GM18499 (cell line): ENCODE measurements at regions not wholly inside any gene's neighbourhood (a gene's known extent, or its start where the extent isn't known, plus 50 kb on each side); places are given as distances from the start of the nearest gene placed in this dataset.

Experiments
- ATAC-seq: cut with Tn5 transposase; IDR thresholded peaks from one replicate; pipeline ENCODE4 v1.9.1; 2021; ENCODE audit warnings: moderate number of reproducible peaks; ENCODE audit not compliant: insufficient read depth, unreplicated experiment

DNA sequence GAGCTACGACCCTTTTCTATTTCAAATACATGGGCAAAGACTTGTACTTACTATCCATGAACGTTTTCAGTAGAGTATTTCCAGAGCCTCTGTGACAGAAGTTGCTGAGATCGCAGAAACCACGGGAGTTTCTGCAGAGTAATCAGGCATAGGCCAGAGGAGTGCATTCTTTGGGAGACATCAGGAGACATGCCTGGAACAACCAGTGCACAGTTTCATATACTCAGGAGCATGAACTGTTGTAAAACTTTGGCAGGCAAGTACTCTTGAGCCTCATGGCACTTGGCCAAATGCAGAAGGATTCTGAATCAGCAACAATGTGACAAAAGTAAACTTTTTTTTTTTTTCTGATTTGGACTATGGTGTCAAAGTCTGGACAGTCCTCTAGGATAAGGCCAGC is 307.1 kb downstream of the GRB14 start:
- ATAC-seq: no peak

DNA sequence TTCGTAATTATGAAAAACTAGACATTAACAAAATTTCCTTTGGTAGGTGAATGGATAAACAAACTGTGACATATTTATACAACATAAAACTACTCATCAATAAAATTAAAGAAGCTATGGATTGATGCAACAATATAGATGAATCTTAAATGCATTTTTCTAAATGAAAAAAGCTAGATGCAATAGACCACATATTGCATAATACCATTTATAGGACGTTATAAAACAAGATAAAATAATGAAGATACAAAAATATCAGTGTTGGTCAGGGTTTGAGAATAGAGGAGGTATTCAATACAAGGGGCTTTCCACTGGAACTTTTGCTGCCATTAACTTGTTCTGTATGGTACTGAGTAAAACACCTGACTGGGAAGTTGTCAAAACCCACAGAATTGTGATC is 314.4 kb downstream of the GRB14 start:
- no peak for ATAC-seq

DNA sequence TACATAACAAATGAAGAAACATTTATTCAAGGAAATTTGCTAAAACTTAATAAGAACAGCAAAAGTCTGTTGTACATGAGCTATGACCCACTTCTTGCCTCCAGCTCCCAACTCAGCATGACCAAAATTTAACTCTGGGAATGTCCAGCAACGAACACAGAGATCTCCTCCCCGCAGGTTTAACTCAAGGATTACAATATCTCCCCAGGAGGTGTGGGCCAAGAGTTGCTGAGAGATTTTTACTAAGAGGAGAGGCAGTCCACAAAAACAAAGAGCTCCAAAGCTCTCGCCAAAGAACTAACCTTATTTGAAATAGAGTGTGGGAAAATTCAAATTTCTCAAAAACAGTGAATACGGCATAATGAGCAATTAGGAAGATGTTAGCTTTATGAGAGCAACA is 318.5 kb downstream of the GRB14 start:
- no peak for ATAC-seq

- no peak for ATAC-seq
These were observed 333.0 kb downstream of the GRB14 start for GRCh38 chr2:164288235-164288634.

DNA sequence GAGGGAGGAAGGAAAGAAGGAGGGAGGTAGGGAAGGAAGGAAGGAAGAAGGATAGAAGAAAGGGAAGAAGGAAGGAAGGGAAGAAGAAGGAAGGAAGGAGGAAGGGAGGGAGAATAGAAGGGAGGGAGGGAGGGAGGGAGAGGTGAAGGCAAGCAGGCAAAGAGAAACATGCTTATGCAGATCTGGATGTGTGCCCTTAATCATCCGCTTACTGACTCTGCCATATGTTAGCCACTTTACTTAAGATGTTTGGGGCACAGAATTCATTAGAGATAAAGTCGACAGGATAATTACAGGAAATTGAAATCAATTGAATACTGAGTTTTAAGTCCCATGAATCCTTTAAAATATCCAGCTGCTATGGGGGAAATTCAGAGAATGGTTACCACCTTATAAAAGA is 334.2 kb downstream of the GRB14 start:
- no peak for ATAC-seq

DNA sequence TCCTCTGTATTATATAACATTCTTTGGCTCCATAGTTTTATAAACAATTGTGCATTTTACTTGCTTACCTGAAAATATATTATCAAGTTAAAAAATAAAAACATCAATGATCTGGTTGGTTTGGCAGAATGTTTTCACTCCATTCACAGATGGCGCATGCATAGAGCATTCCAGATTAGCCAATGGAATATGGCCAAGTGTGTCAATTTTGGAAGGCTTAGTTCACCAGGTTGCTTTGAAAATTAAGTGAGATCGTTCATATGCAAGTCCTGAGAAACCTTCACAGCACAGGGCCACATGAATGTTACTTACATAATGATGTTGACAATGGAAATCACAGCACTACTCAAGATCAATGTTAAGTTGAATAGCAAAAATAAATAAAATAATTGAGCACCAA is 335.7 kb downstream of the GRB14 start:
- no peak for ATAC-seq

DNA sequence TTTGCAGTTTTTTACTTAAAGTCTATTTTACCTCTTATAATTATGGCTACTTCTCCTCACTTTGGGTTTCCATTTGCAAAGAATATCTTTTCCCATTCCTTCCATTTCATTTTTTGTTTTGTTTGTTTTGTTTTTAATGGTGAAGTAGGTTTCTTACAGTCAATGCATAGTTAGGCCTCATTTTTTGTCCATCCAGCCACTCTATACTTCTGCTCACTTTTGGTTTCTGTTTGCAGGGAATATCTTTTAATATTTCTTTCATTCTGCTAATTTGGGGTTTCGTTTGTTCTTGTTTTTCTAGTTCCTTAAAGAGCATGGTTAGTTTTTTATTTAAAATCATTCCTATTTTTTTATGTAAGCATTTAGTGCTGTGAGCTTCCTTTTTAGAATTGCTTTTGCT is 339.4 kb downstream of the GRB14 start:
- ATAC-seq: no peak

DNA sequence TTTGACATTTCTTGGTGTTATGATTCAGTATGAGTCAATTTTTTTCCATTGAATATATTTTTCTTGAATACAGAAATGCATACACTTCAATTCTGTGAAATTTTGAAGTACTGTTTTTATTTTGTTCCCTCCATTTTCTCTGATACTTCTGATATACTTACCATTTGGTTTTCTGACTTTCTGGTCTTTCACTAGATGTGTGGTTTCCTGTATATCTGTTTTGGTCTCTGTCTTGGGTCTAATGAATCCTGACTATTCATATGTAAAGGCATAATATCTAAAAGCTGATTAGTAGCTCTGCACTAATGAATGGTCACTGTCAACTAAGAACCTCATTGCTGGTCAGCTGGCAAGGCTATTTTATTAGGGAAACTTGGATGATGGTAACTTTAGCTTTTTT is 345.6 kb downstream of the GRB14 start:
- no peak for ATAC-seq

GRCh38 chr2:164260506-164260905 is 360.8 kb downstream of the GRB14 start:
- no peak for ATAC-seq

- no peak for ATAC-seq
These were observed 363.5 kb downstream of the GRB14 start for GRCh38 chr2:164257742-164258141.

DNA sequence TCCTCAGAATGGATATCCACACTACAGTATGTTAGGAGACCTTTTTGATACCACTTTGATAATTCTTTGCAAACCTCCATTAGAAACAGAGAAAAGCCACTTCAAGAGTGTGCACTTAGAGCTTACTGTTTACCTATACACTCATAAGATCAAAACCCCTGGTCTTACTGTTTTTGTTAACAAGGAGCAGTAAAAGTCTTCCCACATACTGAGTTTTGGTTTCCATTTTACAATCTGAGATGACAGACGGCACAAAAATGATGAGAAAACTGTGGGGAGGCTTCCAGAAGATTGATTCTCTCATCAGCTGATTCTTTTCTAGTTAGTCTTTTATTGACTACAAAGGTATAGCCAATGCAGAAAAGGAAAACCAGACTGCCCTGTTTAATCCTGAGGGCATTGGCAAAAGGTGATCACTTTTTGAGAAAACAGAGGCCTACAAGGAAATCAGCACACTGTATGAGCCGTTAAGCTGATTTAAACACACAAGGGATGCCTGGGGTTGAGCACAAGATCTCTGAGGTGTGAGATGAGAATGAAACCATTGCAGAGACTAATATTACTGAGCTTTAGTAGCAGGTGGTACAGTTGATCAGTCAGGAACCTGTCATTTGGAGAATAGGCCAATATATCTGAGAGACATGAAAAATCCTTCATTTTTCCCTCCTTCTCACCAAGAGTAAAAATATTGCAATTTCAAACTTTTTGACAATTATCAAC is 368.6 kb downstream of the GRB14 start:
- ATAC-seq: no peak

DNA sequence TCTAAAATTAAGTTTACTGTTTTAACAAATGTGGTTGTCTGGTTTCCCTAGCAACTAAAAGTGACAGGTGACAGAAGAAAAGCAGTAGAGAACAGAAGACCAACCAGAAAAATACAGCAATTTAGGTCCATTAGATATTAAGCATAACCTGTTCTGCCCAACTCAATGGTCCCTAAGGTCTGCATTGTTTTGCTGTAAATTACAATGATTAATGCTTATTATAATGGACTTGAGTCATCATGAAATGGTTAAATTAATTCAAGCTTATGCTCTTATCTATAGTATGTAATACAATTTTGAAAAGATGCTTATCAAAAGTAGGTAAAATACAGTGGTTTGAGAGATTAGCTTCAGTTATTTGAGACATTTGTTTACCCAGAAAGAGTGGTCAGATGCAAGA is 378.0 kb downstream of the GRB14 start:
- no peak for ATAC-seq

- no peak for ATAC-seq
These were observed 378.9 kb downstream of the GRB14 start for GRCh38 chr2:164242409-164242808.

DNA sequence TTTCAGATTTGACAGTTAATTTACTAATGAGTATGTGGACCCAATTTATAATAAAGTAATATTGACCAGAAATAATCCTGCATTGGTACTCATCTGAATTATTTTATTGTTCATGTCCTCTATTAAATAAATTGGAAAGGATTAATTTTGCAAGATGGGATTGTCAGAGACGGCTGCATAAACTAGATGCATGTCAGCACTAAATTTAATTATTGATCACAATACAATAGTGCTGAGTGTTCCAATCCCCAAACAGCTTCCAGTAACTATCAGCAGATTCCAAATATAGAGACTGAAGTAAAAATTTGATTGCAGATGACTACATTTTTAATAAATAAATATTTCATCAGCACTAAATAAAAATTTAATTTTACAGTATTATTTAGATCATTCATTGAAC is 387.2 kb downstream of the GRB14 start:
- no peak for ATAC-seq

DNA sequence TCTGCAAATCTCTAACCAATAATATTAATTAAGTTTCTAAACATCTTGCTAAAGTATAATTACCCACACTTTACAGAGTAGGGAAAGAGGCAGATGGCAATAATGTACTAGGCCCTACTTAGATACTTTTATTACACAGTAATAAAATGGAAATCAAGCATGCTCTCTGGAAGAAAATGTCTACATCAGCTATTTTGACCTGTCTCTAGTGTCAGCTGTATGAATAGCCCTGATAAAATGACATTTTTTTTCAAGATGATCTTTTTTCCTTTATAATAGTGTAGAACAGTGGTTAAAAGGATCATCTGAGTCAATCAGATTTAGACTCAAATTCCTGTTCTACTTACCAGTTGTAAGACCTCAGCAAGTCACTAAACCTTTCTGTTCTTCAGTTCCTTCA is 397.3 kb downstream of the GRB14 start:
- no peak for ATAC-seq

DNA sequence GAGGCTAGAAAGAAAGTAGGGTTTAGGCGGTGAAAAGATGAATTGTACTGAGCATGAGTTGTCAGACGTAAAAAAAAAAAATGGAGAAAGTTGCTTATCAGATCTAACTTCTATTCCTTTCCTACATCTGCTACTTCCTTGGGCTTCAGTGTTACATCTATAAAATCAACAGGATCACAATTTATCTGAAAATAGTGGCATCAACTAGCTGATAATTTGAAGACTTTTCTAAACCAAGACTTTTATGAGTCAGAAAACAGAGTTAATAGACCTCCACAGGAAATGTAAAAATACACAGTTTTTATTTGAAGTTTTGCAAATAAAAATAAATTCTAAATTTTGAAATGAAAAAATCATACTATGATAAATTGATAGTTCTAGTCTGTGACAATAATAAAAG is 399.8 kb downstream of the GRB14 start:
- ATAC-seq: no peak

- ATAC-seq: no peak
These were observed 401.0 kb downstream of the GRB14 start for GRCh38 chr2:164220265-164220664.

DNA sequence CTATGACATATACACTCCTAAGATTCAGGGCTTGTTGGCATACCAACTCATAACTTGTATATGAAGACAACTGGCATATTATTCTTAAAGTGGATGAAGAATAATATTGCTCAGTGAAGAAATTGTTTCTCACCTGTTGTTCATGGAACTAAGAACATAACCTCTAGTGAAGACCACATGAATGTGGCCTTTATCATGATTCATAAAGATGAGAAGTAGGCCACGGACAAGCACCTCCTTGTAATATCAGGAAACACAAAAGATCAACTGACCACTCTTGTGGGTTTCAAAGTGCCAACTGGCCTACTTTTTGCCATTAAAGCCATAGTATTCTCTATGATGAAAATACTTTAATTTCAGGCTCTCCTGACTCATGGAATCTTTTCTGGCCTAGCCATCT is 407.4 kb downstream of the GRB14 start:
- no peak for ATAC-seq

GRCh38 chr2:164205347-164205746 is 415.9 kb downstream of the GRB14 start:
- ATAC-seq: no peak

DNA sequence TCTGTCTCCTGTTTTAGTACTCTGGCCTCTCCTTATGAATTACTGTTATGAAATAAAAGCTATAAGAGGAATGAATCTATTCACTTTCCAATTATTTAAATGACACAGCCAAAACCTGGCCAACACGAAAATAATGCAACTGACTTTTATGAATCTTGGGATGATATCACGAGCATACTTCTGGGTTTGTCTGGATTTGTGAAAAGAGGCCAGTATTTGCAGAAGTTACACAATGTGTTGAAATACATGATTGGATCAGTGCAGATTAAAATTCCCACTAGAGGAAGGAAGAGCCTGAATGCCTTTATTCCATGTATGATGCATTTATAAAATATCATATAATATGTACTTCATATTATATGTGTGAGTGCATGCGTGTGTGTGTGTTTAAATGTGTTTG is 418.2 kb downstream of the GRB14 start:
- ATAC-seq: no peak

GRCh38 chr2:164198256-164198655 is 423.0 kb downstream of the GRB14 start:
- no peak for ATAC-seq

GRCh38 chr2:164190700-164191099 is 430.6 kb downstream of the GRB14 start:
- ATAC-seq: no peak

- no peak for ATAC-seq
These were observed 431.4 kb downstream of the GRB14 start for GRCh38 chr2:164189851-164190250.
